ENCODE measurements at regions not wholly inside any gene's neighbourhood (a gene's known extent, or its start where the extent isn't known, plus 50 kb on each side); places are given as distances from the start of the nearest gene placed in this dataset.

DNA sequence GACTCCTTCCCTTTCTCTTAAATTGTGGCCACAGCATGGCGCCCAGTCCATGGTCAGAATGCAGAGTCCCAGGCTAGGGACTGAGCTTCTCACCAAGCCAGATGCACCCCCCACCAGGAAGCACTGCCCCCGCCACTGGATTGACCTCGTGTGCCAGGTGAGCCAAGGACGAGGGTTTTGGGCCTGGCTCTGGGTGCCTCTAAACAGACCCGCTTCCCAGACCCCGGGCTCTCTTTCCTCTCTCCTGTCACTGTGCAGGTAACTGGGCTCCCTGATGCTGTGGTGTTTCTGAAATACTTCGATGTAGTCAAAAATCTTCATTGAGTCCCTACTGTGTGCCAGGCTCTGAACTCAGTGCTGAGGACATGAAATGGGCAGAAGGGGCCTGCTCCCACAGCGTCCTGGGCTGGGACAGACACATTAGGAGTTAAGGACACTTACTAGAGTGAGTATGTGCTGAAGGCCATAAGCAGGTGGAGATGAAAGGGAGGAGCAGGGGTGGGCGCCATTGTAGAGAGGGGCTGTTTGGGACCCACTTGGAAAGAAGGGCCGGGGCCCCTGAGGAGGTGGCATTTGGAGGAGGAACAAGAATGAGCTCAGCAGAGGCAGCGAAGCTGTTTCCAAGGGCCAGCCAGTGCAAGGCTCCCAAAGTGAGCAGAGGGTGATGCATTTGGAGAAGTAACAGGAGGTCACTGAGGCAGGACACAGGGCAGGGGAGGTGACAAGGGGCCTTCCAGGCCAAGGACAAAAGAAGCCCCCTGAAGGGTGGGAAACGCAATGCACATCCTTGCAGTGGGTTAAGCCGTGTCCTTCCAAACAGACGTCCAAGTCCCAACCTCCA lies 217.1 kb downstream of the ANKRD60 start:
- no peak for TF ChIP-seq POLR2A (IDR thresholded peaks at IDR 0.05; ENCODE audit: low read depth)
- TF ChIP-seq, protein P1, sequence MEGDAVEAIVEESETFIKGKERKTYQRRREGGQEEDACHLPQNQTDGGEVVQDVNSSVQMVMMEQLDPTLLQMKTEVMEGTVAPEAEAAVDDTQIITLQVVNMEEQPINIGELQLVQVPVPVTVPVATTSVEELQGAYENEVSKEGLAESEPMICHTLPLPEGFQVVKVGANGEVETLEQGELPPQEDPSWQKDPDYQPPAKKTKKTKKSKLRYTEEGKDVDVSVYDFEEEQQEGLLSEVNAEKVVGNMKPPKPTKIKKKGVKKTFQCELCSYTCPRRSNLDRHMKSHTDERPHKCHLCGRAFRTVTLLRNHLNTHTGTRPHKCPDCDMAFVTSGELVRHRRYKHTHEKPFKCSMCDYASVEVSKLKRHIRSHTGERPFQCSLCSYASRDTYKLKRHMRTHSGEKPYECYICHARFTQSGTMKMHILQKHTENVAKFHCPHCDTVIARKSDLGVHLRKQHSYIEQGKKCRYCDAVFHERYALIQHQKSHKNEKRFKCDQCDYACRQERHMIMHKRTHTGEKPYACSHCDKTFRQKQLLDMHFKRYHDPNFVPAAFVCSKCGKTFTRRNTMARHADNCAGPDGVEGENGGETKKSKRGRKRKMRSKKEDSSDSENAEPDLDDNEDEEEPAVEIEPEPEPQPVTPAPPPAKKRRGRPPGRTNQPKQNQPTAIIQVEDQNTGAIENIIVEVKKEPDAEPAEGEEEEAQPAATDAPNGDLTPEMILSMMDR (IDR thresholded peaks at IDR 0.05): no peak
